ENCODE measurements at regions not wholly inside any gene's neighbourhood (a gene's known extent, or its start where the extent isn't known, plus 50 kb on each side); places are given as distances from the start of the nearest gene placed in this dataset.
A peak's percentile ranks its signal among the peaks of the same experiment; 100 is the strongest.

GRCh38 chr4:111778543-111778942 lies 366.7 kb upstream of the FAM241A start:
- TF ChIP-seq TEAD4 (IDR thresholded peaks at IDR 0.05), result no peak
- peak; percentile 24; the same call in 1 of the 2 replicates for TF ChIP-seq RAD21 (IDR thresholded peaks at IDR 0.05; ENCODE audit: low read depth)
- no peak for TF ChIP-seq EGR1 (IDR thresholded peaks at IDR 0.05)

Measured in Ishikawa (cell line).